GM12874 (cell line): ENCODE measurements at regions not wholly inside any gene's neighbourhood (a gene's known extent, or its start where the extent isn't known, plus 50 kb on each side); places are given as distances from the start of the nearest gene placed in this dataset.

Source experiments
- TF ChIP-seq, protein P1 (sequence below): IDR thresholded peaks from 2 replicates; pipeline ENCODE4 v1.5.1; 2011; ENCODE audit warnings: low read depth, mild to moderate bottlenecking, control low read depth, low read length, moderate library complexity; ENCODE audit not compliant: insufficient read depth

DNA sequence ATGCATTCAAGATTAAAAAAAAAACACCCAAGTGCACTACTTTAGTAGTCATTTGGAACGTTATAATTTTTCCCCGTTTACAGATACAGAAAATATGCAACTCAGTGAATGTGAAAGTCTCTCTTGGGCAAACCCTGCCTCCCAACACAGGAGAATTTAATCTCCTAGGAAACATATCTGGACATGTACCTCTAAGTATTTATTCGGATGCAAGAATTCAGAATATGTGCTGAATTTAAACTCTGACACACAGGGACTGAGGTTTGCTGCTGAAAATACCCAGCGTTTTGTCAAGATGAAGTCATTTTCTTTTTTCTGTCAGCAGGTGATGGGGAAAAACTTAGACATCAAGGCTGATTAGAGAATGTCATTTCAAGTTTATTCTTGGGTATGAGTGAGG, 105.4 kb downstream of the ACKR3 start:
- TF ChIP-seq, protein P1, sequence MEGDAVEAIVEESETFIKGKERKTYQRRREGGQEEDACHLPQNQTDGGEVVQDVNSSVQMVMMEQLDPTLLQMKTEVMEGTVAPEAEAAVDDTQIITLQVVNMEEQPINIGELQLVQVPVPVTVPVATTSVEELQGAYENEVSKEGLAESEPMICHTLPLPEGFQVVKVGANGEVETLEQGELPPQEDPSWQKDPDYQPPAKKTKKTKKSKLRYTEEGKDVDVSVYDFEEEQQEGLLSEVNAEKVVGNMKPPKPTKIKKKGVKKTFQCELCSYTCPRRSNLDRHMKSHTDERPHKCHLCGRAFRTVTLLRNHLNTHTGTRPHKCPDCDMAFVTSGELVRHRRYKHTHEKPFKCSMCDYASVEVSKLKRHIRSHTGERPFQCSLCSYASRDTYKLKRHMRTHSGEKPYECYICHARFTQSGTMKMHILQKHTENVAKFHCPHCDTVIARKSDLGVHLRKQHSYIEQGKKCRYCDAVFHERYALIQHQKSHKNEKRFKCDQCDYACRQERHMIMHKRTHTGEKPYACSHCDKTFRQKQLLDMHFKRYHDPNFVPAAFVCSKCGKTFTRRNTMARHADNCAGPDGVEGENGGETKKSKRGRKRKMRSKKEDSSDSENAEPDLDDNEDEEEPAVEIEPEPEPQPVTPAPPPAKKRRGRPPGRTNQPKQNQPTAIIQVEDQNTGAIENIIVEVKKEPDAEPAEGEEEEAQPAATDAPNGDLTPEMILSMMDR = no peak

DNA sequence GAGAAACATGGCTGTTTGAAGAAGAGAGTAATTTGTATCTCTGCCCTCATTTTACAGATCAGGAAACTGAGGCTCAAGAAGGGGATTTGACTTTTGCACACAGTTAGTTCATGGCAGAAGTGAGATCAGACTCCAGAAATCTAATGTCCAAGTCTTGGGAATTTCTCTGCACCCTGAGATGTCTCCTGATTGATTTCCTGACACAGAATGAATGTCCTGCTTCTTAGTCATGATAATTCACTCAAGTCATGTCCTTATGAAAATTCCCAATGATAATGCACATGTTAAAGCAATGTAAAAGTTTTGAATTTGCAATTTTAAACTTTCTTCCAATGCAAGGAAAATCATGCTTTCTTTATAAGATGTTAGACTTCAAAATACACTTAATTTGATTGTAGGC, 105.9 kb downstream of the ACKR3 start:
- TF ChIP-seq, protein P1 = no peak

DNA sequence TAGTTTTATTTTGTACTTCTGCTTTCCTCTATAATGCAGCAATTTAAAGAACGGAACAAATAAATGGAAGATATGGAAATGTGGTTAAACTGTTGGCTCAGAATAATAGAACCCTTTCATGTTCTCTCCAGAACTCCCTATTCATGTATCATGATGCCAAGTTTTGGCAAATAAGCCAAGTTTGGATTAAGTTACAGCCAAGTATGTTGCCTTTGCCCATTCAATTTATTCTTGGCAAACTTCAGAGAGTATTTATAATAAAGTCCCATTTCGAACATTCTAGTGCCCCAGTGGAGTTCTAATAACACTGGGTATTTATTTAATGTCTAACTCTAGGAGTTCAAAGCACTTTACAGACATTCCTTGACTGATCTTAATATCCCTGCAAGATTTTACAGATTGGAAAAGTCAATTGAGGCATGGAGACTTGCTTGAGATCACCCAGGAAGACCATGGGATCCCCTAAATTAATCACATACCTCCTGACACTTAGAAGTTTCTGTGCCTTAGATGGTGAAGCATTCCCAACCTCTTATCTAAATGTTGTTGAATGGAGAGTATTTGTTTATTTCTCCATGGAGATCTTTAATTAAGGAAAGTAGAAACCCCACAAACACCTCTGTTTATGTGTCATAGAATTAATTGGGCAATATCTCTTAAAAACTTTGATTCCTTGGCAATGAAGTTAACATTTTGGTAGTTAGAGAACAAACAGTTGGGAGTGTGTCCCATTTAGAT, 106.7 kb downstream of the ACKR3 start:
- TF ChIP-seq, protein P1 = no peak

DNA sequence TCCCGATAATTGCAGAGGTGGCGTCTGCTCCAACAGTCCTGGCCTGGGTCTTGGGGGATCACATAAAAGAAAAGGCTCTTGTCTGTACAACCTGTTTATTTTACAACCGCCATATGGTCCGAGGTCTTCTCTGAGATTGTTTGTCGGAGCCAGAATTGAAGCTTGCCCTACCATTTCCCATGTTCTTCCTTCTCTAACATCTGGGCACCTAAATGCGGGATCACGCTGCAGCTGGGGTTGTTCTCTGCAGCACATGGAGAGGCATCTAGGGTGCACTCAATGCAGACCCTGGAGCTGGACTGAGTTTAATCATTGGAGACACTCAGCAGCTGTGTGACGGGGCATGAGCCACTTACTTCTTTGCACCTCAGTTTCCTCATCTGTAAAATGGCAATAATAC, 107.7 kb downstream of the ACKR3 start:
- TF ChIP-seq, protein P1 = no peak

DNA sequence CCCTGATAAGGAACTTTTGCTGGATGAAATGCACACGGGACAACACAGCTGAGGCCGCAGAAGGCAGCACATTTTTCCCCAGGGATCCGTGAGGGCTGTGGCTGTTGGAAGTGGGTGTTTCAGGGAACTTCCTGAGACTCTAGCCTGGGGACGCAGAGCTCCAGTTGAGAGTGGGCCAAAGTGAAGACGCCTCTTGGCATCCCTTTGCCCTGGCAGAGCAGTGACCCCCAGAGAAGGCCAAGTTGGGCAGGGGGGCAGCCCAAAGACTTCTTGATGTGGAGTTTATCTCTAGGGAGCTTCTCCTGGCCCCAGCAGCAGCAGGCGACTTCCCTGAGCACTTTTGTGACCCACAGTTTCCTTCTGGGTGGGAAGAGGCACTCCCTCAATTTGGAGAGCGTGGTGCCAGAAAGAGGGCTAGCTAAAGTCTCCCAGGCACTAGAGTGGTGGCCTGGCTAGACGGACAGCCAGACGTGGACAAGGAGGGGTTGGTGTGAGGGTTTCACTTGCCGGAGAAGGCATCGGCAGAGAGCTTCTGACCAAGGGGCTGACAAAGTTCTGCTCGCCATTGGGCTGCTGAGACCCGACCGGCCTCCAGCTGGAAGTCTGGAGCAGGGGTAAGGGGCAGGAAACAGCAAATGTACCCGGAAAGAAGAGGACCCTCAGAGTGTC, 108.8 kb downstream of the ACKR3 start:
- TF ChIP-seq, protein P1 = no peak

DNA sequence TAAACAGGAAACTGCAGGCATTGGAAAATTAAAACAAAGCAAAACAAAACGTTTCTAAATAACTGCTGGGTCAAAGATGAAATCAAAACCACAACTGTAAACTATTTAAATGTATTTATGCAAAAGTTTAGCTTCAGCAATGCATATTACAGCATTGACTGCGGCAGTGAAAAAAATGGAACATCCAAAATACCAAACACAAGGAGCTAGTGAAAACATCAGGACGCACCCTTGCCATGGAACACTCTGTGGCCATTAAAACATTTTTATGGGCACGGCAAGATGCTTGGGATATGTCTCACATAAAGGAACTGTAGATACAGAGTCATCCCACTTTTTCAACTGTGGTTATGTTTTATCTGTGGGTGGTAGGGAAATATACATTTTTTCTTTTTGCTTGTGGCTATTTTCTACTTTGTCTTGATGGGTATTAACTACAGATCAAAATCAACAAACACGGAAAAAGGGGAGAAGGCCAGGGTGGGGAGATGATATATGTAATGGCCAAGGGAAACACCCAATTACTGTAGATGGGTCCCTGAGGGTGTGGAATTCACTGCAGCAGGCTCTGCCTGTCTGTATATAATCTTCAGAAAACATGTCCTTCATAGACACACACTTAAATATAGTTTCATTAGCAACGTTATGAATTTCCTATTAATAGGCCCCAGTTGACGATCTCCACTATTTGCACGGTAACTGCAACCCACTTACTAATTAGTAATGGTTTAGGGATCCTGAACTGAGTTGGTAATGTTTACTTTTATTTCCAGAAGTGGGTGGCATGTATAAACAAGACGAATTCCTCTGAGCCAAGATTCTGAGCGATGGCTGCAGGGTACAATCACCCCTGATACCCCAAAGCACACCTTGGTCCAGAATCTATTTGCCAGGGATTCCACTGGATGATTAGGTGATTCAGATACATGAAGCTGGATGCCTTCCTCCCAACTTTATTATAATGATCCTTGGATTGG, 110.5 kb downstream of the ACKR3 start:
- TF ChIP-seq, protein P1 = no peak
